AML-193 (cell line): ENCODE measurements at regions not wholly inside any gene's neighbourhood (a gene's known extent, or its start where the extent isn't known, plus 50 kb on each side); places are given as distances from the start of the nearest gene placed in this dataset.

Source experiments
- DNase-seq, 2 experiments: peaks; one replicate each; lab custom pipeline; 2025; lab: John Stamatoyannopoulos, UW

GRCh38 chr5:2442496-2443354 lies 308.8 kb downstream of the IRX2 start:
- no peak for DNase-seq

GRCh38 chr5:2441495-2442180 lies 309.8 kb downstream of the IRX2 start:
- no peak for DNase-seq

- DNase-seq: no peak
Measured at GRCh38 chr5:2439608-2440007, 311.9 kb downstream of the IRX2 start.

GRCh38 chr5:2433086-2433485 lies 318.4 kb downstream of the IRX2 start:
- no peak for DNase-seq

GRCh38 chr5:2432076-2432920 lies 319.2 kb downstream of the IRX2 start:
- no peak for DNase-seq

GRCh38 chr5:2430606-2431005 lies 320.9 kb downstream of the IRX2 start:
- DNase-seq: peak; percentile 67 to 97

- no peak for DNase-seq
Measured at GRCh38 chr5:2427983-2428382, 323.5 kb downstream of the IRX2 start.

GRCh38 chr5:2423634-2424033 lies 327.8 kb downstream of the IRX2 start:
- no peak for DNase-seq

GRCh38 chr5:2417301-2417700 lies 334.2 kb downstream of the IRX2 start:
- no peak for DNase-seq

- DNase-seq: no peak
Measured at GRCh38 chr5:2415678-2416077, 335.8 kb downstream of the IRX2 start.

GRCh38 chr5:2410451-2410850 lies 341.0 kb downstream of the IRX2 start:
- no peak for DNase-seq

- no peak for DNase-seq
Measured at GRCh38 chr5:2403296-2403695, 348.2 kb downstream of the IRX2 start.

GRCh38 chr5:2399804-2400203 lies 351.7 kb downstream of the IRX2 start:
- no peak for DNase-seq

- DNase-seq: no peak
Measured at GRCh38 chr5:2399096-2399495, 352.4 kb downstream of the IRX2 start.

GRCh38 chr5:2393556-2393955 lies 357.9 kb downstream of the IRX2 start:
- no peak for DNase-seq

- no peak for DNase-seq
Measured at GRCh38 chr5:2391566-2391965, 359.9 kb downstream of the IRX2 start.

GRCh38 chr5:2391021-2391420 lies 360.5 kb downstream of the IRX2 start:
- DNase-seq: no peak

- no peak for DNase-seq
Measured at GRCh38 chr5:2388571-2388970, 362.9 kb downstream of the IRX2 start.

- no peak for DNase-seq
Measured at GRCh38 chr5:2387634-2388325, 363.7 kb downstream of the IRX2 start.

- DNase-seq: no peak
Measured at GRCh38 chr5:2387250-2387633, 364.2 kb downstream of the IRX2 start.

GRCh38 chr5:2385818-2386217 lies 365.7 kb downstream of the IRX2 start:
- no peak for DNase-seq

GRCh38 chr5:2383698-2384065 lies 367.8 kb downstream of the IRX2 start:
- no peak for DNase-seq
